GM12873 (cell line): ENCODE measurements at regions not wholly inside any gene's neighbourhood (a gene's known extent, or its start where the extent isn't known, plus 50 kb on each side); places are given as distances from the start of the nearest gene placed in this dataset.

Experiments used
- TF ChIP-seq, protein P1 (sequence below): IDR thresholded peaks from 2 replicates; pipeline ENCODE4 v1.5.1; 2012; ENCODE audit warnings: low read depth, mild to moderate bottlenecking, moderate library complexity, low read length, control low read depth; ENCODE audit not compliant: insufficient read depth; ENCODE audit errors: missing control alignments

DNA sequence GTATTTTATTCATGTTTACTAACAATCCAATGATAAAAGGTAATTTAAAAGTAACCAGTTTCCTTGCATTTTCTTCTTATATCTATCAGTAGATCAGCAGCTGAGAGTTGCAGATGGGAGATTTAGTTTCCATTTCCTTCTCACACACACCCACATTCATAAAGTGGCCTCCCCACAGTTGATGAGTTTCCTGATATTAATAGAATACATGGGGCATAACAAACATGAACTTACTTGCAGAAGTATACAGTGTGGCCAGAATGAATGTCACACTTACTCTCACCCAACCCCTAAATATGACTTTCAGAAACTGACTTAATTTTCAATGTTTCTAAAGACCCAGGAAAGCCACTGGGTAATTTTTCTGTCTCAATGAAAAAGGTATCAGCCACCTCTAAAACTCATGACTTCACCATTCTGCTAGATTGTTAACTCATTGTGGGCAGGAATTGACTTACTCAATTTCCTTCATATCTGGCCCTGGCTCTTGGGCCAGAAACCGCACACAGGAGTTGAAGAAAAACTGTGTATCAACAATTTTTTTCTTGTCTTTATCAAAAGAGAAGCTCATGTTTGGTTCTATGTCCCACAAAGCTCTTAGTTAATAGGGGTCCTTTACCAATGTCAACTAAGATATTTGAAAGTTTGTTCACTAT lies 63.5 kb upstream of the OSMR start:
- TF ChIP-seq, protein P1, sequence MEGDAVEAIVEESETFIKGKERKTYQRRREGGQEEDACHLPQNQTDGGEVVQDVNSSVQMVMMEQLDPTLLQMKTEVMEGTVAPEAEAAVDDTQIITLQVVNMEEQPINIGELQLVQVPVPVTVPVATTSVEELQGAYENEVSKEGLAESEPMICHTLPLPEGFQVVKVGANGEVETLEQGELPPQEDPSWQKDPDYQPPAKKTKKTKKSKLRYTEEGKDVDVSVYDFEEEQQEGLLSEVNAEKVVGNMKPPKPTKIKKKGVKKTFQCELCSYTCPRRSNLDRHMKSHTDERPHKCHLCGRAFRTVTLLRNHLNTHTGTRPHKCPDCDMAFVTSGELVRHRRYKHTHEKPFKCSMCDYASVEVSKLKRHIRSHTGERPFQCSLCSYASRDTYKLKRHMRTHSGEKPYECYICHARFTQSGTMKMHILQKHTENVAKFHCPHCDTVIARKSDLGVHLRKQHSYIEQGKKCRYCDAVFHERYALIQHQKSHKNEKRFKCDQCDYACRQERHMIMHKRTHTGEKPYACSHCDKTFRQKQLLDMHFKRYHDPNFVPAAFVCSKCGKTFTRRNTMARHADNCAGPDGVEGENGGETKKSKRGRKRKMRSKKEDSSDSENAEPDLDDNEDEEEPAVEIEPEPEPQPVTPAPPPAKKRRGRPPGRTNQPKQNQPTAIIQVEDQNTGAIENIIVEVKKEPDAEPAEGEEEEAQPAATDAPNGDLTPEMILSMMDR = no peak

DNA sequence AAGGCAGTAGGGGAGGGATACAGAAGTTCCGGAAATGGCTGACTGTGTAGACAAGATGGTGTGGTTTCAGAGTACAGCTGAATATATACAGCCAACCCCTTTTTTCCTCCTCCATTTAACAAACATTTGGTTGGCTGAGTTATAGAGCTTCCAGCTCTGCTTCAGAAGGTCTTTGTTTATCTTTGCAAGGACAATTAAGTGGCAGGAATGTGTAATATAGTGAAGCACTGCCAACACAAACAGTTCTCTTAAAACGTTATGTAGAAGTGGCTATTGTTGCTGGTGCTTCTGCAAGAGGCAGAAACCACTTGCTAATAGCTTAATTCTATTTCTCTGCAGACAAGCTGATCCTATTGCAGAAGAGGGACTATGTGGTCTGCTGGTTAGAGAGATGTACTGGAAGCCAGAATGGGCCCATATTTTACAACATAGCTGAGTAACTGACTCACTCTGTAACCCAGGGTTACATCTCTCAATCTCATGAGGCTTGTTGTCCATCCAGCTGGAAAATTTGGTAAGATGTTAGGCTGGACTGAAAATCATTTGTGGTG lies 62.7 kb upstream of the OSMR start:
- TF ChIP-seq, protein P1 = no peak

DNA sequence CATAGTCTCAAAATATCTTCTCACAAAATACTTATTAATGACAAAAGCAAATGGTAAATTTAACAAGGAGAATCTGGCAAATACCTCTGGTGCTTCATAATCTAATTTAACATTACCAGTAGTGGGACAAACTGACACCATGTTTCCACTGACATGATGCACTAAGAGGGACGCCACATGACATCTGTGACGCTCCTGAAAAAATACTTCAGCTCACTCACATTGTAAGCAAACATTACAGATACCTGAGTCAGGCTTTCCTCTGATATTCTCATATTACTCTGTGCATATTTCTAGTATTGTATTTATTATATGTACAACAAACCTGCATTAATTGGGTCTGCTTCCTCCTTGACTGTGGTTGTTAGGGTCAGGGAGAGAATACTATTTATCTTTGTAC lies 56.7 kb upstream of the OSMR start:
- TF ChIP-seq, protein P1 = no peak

GRCh38 chr5:38789777-38790176 lies 56.0 kb upstream of the OSMR start:
- TF ChIP-seq, protein P1 = no peak

GRCh38 chr5:38790268-38790667 lies 55.5 kb upstream of the OSMR start:
- TF ChIP-seq, protein P1 = no peak

DNA sequence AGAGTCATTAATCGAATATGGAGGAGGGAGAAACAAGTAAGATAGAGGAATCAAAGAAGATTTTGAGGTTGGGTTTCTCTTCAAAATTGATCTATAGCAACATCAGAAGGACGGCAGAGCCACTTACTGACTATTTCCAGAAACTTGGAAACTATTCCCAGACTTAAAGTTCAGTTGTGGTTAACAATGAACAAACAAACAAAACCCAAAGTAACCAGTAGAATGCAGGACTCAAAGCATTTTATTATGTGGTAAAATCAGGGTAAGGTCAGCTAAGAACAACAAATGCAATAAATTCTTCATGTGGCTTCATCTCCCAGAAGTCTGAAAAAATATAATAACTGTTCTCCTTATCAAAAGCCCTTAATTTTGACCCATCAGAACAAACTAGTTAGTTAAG lies 54.9 kb upstream of the OSMR start:
- TF ChIP-seq, protein P1 = no peak

DNA sequence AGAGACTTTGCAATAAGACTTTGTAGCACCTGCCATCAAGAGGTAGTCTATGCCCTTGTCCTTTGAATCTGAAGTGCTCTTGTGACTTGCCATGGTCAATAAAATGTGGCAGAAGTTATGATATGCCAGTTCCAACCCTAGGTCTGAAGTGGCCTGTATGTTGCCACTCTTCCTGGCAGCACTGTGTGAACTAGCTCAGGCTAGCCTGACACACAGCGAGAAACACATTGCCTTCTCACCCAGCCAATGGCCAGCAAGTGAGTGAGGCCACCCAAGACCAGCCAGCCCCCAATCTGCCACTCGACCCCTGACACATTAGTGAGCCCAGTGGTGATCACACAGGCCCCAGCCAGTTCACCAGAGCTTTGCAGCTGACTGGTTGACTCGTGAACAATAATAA lies 52.7 kb upstream of the OSMR start:
- TF ChIP-seq, protein P1 = no peak
